Keratinocyte (primary cell): ENCODE measurements at regions not wholly inside any gene's neighbourhood (a gene's known extent, or its start where the extent isn't known, plus 50 kb on each side); places are given as distances from the start of the nearest gene placed in this dataset.

Source experiments
- DNase-seq: peaks from one replicate; pipeline ENCODE4 v3.0.0-alpha.2; 2011; ENCODE audit warnings: low read depth, missing footprints, low spot score
- FAIRE-seq: peaks from 2 replicates; lab custom pipeline; 2011; peaks lifted over from hg19 to GRCh38; lab: Jason Lieb, UNC
- H2AFZ ChIP-seq: 2 replicates; pipeline ENCODE4 v1.6.0; 2012; ENCODE audit warnings: low read length, control low read depth, inconsistent platforms; ENCODE audit not compliant: control insufficient read depth
- H3K27ac ChIP-seq: 2 replicates; pipeline ENCODE4 v1.5.1; 2011; ENCODE audit warnings: low read length; ENCODE audit not compliant: control insufficient read depth, insufficient read depth
- H3K27me3 ChIP-seq: 3 replicates; pipeline ENCODE4 v1.6.0; 2011; ENCODE audit warnings: low read length; ENCODE audit not compliant: control insufficient read depth, insufficient read depth; ENCODE audit errors: extremely low read depth
- H3K36me3 ChIP-seq, 2 experiments: 2 replicates in 1 of 2; 3 replicates in 1 of 2; pipeline ENCODE4 v1.5.1; 2011; ENCODE audit warnings: low read length in 2 of 2, mild to moderate bottlenecking in 1 of 2; ENCODE audit not compliant: control insufficient read depth in 2 of 2, insufficient read depth in 2 of 2; ENCODE audit errors: extremely low read depth in 1 of 2
- H3K4me1 ChIP-seq: 3 replicates; pipeline ENCODE4 v1.5.1; 2011; ENCODE audit warnings: low read length; ENCODE audit not compliant: control insufficient read depth, insufficient read depth; ENCODE audit errors: extremely low read depth
- H3K4me2 ChIP-seq: 3 replicates; pipeline ENCODE4 v1.6.0; 2011; ENCODE audit warnings: low read depth, low read length; ENCODE audit not compliant: control insufficient read depth, insufficient read depth; ENCODE audit errors: extremely low read depth
- H3K4me3 ChIP-seq, 3 experiments: fragments of 200-600 bp in 1 of 3; sonication (generic) in 1 of 3; 2 replicates in 2 of 3; 3 replicates in 1 of 3; pipeline ENCODE4 v1.5.1; 2011 to 2016; ENCODE audit warnings: low read length in 3 of 3, mild to moderate bottlenecking in 3 of 3, control low read depth in 2 of 3, inconsistent platforms in 1 of 3, low read depth in 1 of 3, mixed read lengths in 1 of 3, mixed run types in 1 of 3, moderate library complexity in 1 of 3; ENCODE audit not compliant: control insufficient read depth in 2 of 3, insufficient read depth in 2 of 3; ENCODE audit errors: extremely low read depth in 1 of 3
- H3K79me2 ChIP-seq: 2 replicates; pipeline ENCODE4 v1.6.0; 2012; ENCODE audit warnings: low read length; ENCODE audit not compliant: control insufficient read depth, insufficient read depth
- H3K9ac ChIP-seq: 3 replicates; pipeline ENCODE4 v1.6.0; 2011; ENCODE audit warnings: low read length; ENCODE audit not compliant: control insufficient read depth, insufficient read depth; ENCODE audit errors: extremely low read depth
- H3K9me1 ChIP-seq: 3 replicates; pipeline ENCODE4 v1.6.0; 2011; ENCODE audit warnings: low read length; ENCODE audit not compliant: control insufficient read depth, insufficient read depth; ENCODE audit errors: extremely low read depth
- H3K9me3 ChIP-seq: 2 replicates; pipeline ENCODE4 v1.5.1; 2012; ENCODE audit warnings: low read depth, low read length; ENCODE audit not compliant: control insufficient read depth
- H4K20me1 ChIP-seq: 3 replicates; pipeline ENCODE4 v1.6.0; 2011; ENCODE audit warnings: low read length; ENCODE audit not compliant: control insufficient read depth, insufficient read depth; ENCODE audit errors: extremely low read depth
- CTCF ChIP-seq, 3 experiments: IDR thresholded peaks in 1 of 3; conservative IDR thresholded peaks in 1 of 3; optimal IDR thresholded peaks in 1 of 3; 2 replicates in 2 of 3; 3 replicates in 1 of 3; pipeline versions ENCODE3 to v1.5.1; 2011; ENCODE audit warnings: low read length in 3 of 3, mild to moderate bottlenecking in 3 of 3, moderate library complexity in 2 of 3, control low read depth in 1 of 3, inconsistent platforms in 1 of 3; ENCODE audit not compliant: insufficient read depth in 2 of 3; ENCODE audit errors: extremely low read depth in 1 of 3
- EZH2 ChIP-seq: IDR thresholded peaks from one replicate; pipeline ENCODE4 v1.6.1; 2012; ENCODE audit warnings: inconsistent platforms, mild to moderate bottlenecking, low read length, moderate library complexity
- dilution Hi-C: fragments of 300-500 bp; cut with MboI; formaldehyde crosslinking; loops from one replicate; pipeline ENCODE4 v1.7.0; 2020; ENCODE audit warnings: low sequenced_read_pairs; ENCODE audit not compliant: extremely low pct_ligation_motif_present

GRCh38 chr10:129057856-129058663 is 409.0 kb upstream of the MGMT start:
- Histone ChIP-seq H3K4me1 (no peaks in the 10 kb centered on the region), H3K27ac (no peak overlapping the region), H3K4me3 (no peak overlapping the region), H3K9ac (no peak overlapping the region), H3K9me1 (no peaks in the 10 kb centered on the region), H4K20me1 (no peaks in the 10 kb centered on the region), H3K79me2 (no peaks in the 10 kb centered on the region), H3K36me3 (no peaks in the 10 kb centered on the region), H3K27me3 (no peaks in the 10 kb centered on the region), H3K9me3 (peaks cover 5% of the 10 kb centered on the region), H3K4me2 (no peak overlapping the region), H2AFZ (no peak overlapping the region)
- no peak for DNase-seq
- dilution Hi-C loops: no loop called here
- FAIRE-seq: no peak
- TF ChIP-seq EZH2 (no peak), CTCF (optimal IDR thresholded peaks at IDR 0.05 in 1 of 3, IDR thresholded peaks at IDR 0.05 in 1 of 3, conservative IDR thresholded peaks at IDR 0.05 in 1 of 3; ENCODE audit: extremely low read depth in 1 of 3, insufficient read depth in 2 of 3, low read length in 3 of 3) (no peak)

GRCh38 chr10:129058664-129059155 is 408.3 kb upstream of the MGMT start:
- Histone ChIP-seq H3K9ac (no peak overlapping the region), H3K36me3 (no peaks in the 10 kb centered on the region), H3K4me1 (no peaks in the 10 kb centered on the region), H3K79me2 (no peaks in the 10 kb centered on the region), H3K4me2 (no peak overlapping the region), H3K9me3 (peaks cover 5% of the 10 kb centered on the region), H3K9me1 (no peaks in the 10 kb centered on the region), H3K27ac (no peak overlapping the region), H2AFZ (no peak overlapping the region), H4K20me1 (no peaks in the 10 kb centered on the region), H3K4me3 (no peak overlapping the region), H3K27me3 (no peaks in the 10 kb centered on the region)
- TF ChIP-seq CTCF (optimal IDR thresholded peaks at IDR 0.05 in 1 of 3, IDR thresholded peaks at IDR 0.05 in 1 of 3, conservative IDR thresholded peaks at IDR 0.05 in 1 of 3; ENCODE audit: extremely low read depth in 1 of 3, insufficient read depth in 2 of 3, low read length in 3 of 3) (no peak), EZH2 (no peak)
- DNase-seq (no peak), FAIRE-seq (no peak)
- dilution Hi-C loops: no loop called here
